ENCODE measurements at regions not wholly inside any gene's neighbourhood (a gene's known extent, or its start where the extent isn't known, plus 50 kb on each side); places are given as distances from the start of the nearest gene placed in this dataset.

GRCh38 chr5:29351170-29351569 lies 1842.3 kb upstream of the CDH6 start:
- Histone ChIP-seq H3K56ac (ENCODE audit: insufficient read length, low read depth, low read length) (no peak overlapping the region), H3K4me1 (ENCODE audit: insufficient read depth, low read length) (no peaks in the 10 kb centered on the region), H3K9ac (ENCODE audit: extremely low read depth, insufficient read length, low read length) (no peak overlapping the region), H4K8ac (replicated peaks; ENCODE audit: insufficient read length, low read depth, low read length) (no peak overlapping the region), H2BK120ac (ENCODE audit: low read depth, low read length, poor library complexity, severe bottlenecking) (no peak overlapping the region), H3K4ac (ENCODE audit: low read depth, low read length) (no peak overlapping the region), H2BK15ac (ENCODE audit: low read depth, low read length) (no peak overlapping the region), H4K91ac (ENCODE audit: insufficient read length, low read depth, low read length) (no peak overlapping the region), H2AFZ (ENCODE audit: low read length) (no peak overlapping the region), H2BK20ac (ENCODE audit: low read depth, low read length, poor library complexity, severe bottlenecking) (no peak overlapping the region), H3K23ac (ENCODE audit: insufficient read length, low read depth, low read length) (no peak overlapping the region), H4K5ac (ENCODE audit: insufficient read length, low read depth, low read length) (no peak overlapping the region), H3K18ac (ENCODE audit: insufficient read length, low read depth, low read length) (no peak overlapping the region), H3K27ac (ENCODE audit: insufficient read length, low read depth, low read length) (no peak overlapping the region), H2BK5ac (ENCODE audit: insufficient read length, low read length) (no peak overlapping the region), H3K4me2 (ENCODE audit: insufficient read depth, insufficient read length, low read length) (no peak overlapping the region), H3K9me3 (ENCODE audit: control insufficient read depth, low read depth, low read length) (no peaks in the 10 kb centered on the region), H2AK5ac (ENCODE audit: insufficient read length, low read length) (no peak overlapping the region), H3T11ph (ENCODE audit: low read length) (no peak overlapping the region), H3K14ac (ENCODE audit: insufficient read depth, low read length) (no peak overlapping the region), H3K79me1 (ENCODE audit: insufficient read depth, low read depth, low read length, poor library complexity, severe bottlenecking) (no peaks in the 10 kb centered on the region), H3K79me2 (ENCODE audit: insufficient read depth, low read length) (no peaks in the 10 kb centered on the region), H3K27me3 (ENCODE audit: insufficient read depth, low read length) (no peaks in the 10 kb centered on the region), H4K20me1 (ENCODE audit: control insufficient read depth, insufficient read depth, insufficient read length) (no peaks in the 10 kb centered on the region), H2BK12ac (ENCODE audit: insufficient read length, low read depth, low read length) (no peak overlapping the region), H3K23me2 (ENCODE audit: insufficient read length, low read depth, low read length, poor library complexity, severe bottlenecking) (no peaks in the 10 kb centered on the region)
- DNase-seq, result no peak
- TF ChIP-seq CTCF (conservative IDR thresholded peaks at IDR 0.05), result no peak
- Mint-ChIP-seq H3K4me1 (no peaks in the 10 kb centered on the region), H3K4me3 (no peak overlapping the region), H3K9me3 (peaks cover 12 to 16% of the 10 kb centered on the region in 2 experiments; a peak in 3 of 5 replicates), H3K36me3 (ENCODE audit: insufficient read depth in 1 of 3, low read depth in 3 of 3) (peaks cover 2 to 10% (median 3%) of the 10 kb centered on the region in 3 experiments; a peak in 3 of 7 replicates), H3K27me3 (ENCODE audit: low read depth) (no peaks in the 10 kb centered on the region), H3K27ac (no peak overlapping the region)
- WGBS (ENCODE audit: extremely low coverage, insufficient read length, low lambda C conversion rate), result 100% methylated on average over 1 of the region's 3 CpGs

Measured in H9 (cell line).